ENCODE measurements at regions not wholly inside any gene's neighbourhood (a gene's known extent, or its start where the extent isn't known, plus 50 kb on each side); places are given as distances from the start of the nearest gene placed in this dataset.

- H3K27me3 ChIP-seq = no peaks in the 10 kb centered on the region
- H3K27ac ChIP-seq = no peak overlapping the region
- DNase-seq = no peak
- ATAC-seq = no peak
- intact Hi-C loops (cut with DNase I) = no loop called here
- H3K36me3 ChIP-seq = no peaks in the 10 kb centered on the region
- WGBS (ENCODE audit: insufficient coverage, low coverage, low lambda C conversion rate, missing lambda C conversion rate) = 50% methylated on average over 2 of the region's 2 CpGs
- H3K4me1 ChIP-seq = no peaks in the 10 kb centered on the region
- H3K9me3 ChIP-seq = no peaks in the 10 kb centered on the region
- TF ChIP-seq POLR2A (IDR thresholded peaks at IDR 0.05) (no peak), CTCF (IDR thresholded peaks at IDR 0.05) (no peak)
- H3K4me3 ChIP-seq = no peak overlapping the region
Measured at GRCh38 chr4:111652986-111653385, 492.3 kb upstream of the FAM241A start.

GRCh38 chr4:111662496-111662895 is 482.8 kb upstream of the FAM241A start:
- intact Hi-C loops (cut with DNase I) = no loop called here
- H3K36me3 ChIP-seq = no peaks in the 10 kb centered on the region
- no peak for DNase-seq
- ATAC-seq = no peak
- no peak overlapping the region for H3K27ac ChIP-seq
- no peak overlapping the region for H3K4me3 ChIP-seq
- H3K9me3 ChIP-seq = no peaks in the 10 kb centered on the region
- no peaks in the 10 kb centered on the region for H3K27me3 ChIP-seq
- WGBS (ENCODE audit: insufficient coverage, low coverage, low lambda C conversion rate, missing lambda C conversion rate) = 100% methylated on average over 1 of the region's 1 CpG
- no peak for TF ChIP-seq CTCF (IDR thresholded peaks at IDR 0.05)
- no peak for TF ChIP-seq POLR2A (IDR thresholded peaks at IDR 0.05)
- no peaks in the 10 kb centered on the region for H3K4me1 ChIP-seq

GRCh38 chr4:111664308-111664945 is 480.8 kb upstream of the FAM241A start:
- intact Hi-C loops (cut with DNase I) = no loop called here
- H3K27me3 ChIP-seq = no peaks in the 10 kb centered on the region
- WGBS (ENCODE audit: insufficient coverage, low coverage, low lambda C conversion rate, missing lambda C conversion rate) = 28% methylated on average over 1 of the region's 1 CpG
- no peak overlapping the region for H3K27ac ChIP-seq
- TF ChIP-seq POLR2A (IDR thresholded peaks at IDR 0.05) = no peak
- no peak for TF ChIP-seq CTCF (IDR thresholded peaks at IDR 0.05)
- no peaks in the 10 kb centered on the region for H3K36me3 ChIP-seq
- H3K4me1 ChIP-seq = no peaks in the 10 kb centered on the region
- no peak overlapping the region for H3K4me3 ChIP-seq
- DNase-seq = no peak
- no peaks in the 10 kb centered on the region for H3K9me3 ChIP-seq
- no peak for ATAC-seq

GRCh38 chr4:111666826-111667360 is 478.4 kb upstream of the FAM241A start:
- H3K4me3 ChIP-seq = no peak overlapping the region
- DNase-seq (no peak), ATAC-seq (no peak)
- no peaks in the 10 kb centered on the region for H3K9me3 ChIP-seq
- TF ChIP-seq CTCF (IDR thresholded peaks at IDR 0.05) (no peak), POLR2A (IDR thresholded peaks at IDR 0.05) (no peak)
- no peaks in the 10 kb centered on the region for H3K4me1 ChIP-seq
- H3K36me3 ChIP-seq = no peaks in the 10 kb centered on the region
- no peaks in the 10 kb centered on the region for H3K27me3 ChIP-seq
- 77% methylated on average over 2 of the region's 2 CpGs for WGBS (ENCODE audit: insufficient coverage, low coverage, low lambda C conversion rate, missing lambda C conversion rate)
- intact Hi-C loops (cut with DNase I) = no loop called here
- H3K27ac ChIP-seq = no peak overlapping the region

All from right lobe of liver (tissue), 6 donors.